Activated CD4-positive, alpha-beta T cell treated with anti-CD3 and anti-CD28 coated beads for 1 hour (primary cell): ENCODE measurements at regions not wholly inside any gene's neighbourhood (a gene's known extent, or its start where the extent isn't known, plus 50 kb on each side); places are given as distances from the start of the nearest gene placed in this dataset.

ENCODE experiments used
- DNase-seq: peaks from one replicate; pipeline ENCODE4 v3.0.0-alpha.2; 2020

DNA sequence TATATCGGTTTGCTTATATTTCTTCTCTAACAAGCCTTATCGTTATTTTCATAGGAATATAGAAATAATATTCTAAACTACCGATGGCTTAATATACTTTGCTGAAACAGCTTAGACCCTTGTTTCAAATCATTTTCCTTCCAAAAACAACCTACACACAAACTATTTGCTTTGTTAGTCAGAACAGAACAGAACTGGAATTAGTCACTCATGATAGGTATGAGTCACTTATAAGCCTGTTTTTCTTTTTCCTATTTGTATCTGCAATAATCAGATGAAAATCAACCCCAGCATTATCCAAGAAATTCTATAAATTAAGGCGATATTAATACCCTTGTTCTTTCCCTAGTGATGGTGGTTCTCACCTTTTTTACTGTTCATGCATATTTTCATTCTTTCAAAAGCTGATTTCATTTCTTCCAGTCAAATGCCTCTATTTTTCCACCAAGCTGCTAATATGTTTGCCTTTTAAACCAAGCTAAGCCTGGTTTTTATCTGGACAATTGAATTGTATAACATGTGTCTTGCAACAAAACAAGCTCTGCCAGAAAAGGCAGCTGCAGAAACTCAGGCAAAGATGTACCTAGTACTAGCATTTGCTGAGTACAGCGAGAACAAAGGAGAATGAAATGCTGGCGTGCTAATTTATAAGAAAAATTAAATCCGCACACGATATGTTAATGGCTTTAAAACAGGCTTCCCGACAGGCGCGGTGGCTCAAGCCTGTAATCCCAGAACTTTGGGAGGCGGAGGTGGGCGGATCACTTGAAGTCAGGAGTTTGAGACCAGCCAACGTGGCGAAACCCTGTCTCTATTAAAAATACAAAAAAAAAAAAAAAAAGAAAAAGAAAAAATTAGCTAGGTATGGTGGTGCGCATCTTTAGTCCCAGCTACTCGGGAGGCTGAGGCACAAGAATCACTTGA, 1418.2 kb downstream of the AACS start:
- DNase-seq = no peak

DNA sequence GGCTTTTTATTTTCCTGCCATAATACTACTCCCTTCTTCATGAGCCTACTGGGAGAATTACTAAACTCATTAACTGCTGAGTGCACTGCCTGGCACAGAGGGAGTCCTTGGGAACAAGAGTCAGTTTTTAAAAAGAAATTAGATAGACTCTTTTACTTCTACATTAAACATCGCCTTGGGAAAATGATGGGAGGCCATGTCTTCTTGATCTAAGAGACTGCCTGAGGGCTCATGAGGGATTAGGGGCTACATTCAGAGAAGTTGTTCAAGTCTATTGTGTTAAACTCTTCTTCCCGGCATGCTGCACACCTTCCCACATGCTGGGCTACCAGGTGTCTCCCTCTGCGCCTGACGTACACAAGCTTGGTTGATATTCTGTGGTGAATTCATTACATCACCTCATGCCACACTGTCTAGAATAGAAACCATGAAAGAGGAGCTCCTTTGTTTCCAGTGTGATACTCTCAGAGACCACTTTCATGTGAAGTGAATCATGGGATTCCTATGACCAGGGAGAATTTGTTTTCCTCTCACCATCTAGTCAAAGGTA, 1422.3 kb downstream of the AACS start:
- no peak for DNase-seq

DNA sequence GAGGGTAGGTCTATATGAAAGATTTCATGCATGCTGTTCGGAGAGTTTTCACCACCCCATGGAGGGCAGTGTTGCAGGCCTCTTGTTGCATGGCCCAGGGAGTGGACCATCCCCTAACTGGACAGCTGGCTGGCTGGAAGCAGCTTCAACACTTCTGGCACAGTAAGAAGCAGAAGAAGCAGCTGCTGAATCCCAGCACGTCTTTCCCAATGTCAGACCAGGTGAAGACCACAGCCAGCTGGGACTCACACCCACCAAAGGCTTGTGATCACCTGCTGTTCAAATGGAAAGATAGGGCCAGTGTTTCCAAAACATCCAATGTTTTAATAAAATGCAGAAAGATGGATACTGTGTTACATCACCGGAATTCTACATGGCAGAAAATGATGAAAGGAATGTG, 1423.6 kb downstream of the AACS start:
- DNase-seq = no peak

DNA sequence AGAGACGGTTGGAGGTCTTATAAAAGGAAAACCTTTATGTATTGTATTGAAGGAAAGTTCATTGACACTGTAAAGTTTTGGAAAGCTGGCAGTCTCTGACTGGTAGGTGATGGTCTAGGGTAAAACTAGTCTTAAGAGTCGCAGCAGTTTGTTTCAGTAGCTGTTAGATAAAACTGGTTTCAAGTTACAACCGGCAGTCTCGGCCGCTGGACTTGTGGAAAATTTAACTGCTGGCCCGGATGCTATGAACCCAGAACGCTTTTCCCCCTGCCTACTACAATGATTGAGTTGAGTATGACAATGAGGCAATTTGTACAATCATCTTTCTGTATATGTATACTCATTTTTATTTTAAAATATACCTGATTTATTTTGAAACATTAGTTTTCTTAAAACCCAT, 1426.9 kb downstream of the AACS start:
- DNase-seq = no peak

DNA sequence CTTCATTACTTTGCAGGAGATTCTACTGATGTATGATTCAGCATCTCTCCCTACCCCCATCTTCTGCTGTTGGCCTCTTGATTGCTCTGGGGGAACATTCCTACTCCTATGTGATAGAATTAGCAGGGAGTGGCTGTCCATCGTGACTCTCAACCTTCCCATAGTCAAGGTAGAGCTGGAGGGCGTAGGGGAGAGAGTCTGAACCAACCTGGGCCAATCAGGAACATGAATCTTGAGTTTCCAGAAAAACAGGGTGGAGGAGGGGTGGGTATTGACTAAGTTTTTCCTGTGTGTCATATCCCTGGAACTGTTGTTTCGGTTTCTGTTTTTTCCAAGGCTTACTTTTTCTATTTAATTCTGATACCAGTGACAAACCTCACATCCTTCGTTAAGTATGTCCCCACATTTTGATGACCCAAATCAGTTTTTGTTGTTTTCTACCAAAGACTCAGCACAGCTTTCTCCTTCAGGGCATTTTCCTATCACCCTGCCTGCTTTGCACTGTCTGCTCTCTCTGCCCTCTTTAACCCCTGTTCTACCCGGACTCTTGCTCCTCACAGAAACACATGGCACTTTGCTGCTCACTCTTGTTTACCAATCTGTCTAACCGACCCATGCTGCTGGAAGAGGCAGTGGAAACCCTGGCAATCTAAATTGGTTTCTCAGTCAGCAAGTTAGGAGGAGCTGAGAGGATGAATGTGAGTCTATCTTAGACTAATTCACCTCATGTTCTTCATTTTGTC, 1428.3 kb downstream of the AACS start:
- DNase-seq = no peak

DNA sequence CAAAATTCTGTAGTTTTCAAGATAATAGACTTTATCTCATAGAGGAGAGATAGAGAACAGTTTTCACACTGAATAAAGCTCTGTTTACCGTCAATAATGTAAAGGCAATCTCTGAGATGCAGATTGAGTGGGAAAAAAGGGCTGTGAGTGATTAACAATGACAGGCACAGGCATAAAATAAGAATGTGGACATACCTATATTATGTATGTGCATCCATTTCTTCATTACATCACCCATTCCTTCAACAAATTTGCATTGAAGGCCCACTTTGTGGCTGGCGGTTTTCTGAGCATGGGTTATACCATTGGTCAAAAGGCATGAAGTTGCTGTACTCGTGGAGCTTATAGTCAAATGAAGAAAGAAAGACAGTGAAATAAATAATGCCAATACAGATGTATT, 1431.0 kb downstream of the AACS start:
- DNase-seq = no peak

DNA sequence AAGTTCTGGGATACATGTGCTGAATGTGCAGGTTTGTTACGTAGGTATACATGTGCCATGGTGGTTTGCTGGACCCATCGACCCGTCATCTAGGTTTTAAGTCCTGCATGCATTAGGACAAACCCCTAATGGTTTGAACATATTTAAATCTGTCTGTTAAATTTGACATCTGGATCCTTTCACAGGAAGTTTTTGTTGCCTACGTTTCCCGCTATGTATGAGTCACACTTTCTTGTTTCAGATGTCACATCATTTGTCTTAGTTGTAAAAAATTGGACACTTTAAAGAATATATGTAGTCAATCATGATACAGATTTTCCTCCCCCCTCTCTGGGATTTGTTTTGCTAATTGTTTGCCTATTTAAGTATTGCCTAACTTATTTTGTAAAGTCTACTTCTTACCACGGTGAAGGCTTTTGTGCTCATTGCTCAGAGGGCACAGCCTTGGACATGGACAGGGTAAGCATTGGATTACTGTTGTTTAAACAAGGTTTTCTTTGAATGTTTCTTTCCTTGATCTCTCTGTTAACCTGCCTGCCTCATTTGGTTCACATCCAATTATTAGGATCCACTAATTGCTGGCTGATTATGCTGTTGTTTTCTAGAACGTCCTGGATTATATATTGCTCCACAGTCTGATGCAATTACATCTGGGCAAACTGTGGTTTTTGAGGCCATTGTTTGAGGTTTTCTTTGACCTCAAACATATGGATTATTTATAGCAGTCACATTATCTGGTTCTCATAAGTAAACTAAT, 1441.4 kb downstream of the AACS start:
- no peak for DNase-seq

DNA sequence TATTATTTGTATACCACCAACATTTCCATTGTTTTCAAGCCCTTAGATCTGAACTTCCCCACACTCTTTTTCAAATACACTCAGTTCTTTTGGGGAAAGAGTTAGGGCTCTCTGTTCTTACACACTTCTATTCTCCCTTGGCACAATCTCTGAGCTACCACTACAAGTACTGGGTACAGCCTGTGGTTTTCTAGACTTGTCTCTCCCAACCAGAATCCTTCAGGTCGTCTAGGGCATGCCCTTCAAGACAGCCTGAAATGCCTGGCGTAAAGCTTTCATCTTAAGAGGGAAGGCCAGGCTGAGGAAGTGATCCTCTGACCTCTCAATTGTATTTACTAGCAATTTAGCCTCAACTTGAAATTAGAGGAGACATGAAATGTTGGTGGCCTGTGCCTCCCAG, 1442.0 kb downstream of the AACS start:
- no peak for DNase-seq

DNA sequence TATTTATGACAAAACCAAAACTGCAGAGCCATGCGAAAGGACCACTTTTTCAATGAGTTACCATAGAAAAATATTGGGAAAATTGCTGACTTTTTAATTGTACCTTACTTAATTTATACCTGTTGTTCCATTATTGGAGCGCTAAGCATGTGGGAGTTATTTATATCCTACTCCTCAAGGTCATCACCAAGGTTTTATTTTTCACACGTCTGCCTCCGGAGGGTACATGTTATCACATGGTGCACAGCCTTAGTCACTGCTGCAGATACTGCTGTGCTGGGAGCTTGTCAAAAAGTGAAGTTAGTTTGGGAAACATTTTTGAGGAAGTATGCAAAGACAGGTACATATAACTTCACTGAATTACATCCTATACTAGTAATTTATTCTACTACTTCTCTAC, 1444.3 kb downstream of the AACS start:
- DNase-seq = no peak

DNA sequence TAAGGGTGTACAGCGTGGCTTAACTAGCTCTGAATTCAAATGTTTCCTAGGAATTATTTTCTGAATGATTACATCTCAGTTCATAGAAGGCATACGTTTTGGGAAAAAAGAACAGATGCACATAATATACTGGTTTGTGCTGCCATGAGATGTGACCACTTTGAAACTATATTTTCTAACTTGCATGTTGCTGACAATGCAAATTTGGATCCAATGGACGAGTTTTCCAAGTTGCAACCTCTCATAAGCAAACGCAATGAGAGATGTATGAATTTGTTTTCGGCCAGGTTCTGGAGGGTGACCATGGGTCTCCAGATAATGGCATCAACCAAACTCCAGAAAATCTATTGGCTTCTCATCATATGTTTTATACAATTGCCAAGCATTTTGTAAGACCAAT, 1445.4 kb downstream of the AACS start:
- DNase-seq = no peak

DNA sequence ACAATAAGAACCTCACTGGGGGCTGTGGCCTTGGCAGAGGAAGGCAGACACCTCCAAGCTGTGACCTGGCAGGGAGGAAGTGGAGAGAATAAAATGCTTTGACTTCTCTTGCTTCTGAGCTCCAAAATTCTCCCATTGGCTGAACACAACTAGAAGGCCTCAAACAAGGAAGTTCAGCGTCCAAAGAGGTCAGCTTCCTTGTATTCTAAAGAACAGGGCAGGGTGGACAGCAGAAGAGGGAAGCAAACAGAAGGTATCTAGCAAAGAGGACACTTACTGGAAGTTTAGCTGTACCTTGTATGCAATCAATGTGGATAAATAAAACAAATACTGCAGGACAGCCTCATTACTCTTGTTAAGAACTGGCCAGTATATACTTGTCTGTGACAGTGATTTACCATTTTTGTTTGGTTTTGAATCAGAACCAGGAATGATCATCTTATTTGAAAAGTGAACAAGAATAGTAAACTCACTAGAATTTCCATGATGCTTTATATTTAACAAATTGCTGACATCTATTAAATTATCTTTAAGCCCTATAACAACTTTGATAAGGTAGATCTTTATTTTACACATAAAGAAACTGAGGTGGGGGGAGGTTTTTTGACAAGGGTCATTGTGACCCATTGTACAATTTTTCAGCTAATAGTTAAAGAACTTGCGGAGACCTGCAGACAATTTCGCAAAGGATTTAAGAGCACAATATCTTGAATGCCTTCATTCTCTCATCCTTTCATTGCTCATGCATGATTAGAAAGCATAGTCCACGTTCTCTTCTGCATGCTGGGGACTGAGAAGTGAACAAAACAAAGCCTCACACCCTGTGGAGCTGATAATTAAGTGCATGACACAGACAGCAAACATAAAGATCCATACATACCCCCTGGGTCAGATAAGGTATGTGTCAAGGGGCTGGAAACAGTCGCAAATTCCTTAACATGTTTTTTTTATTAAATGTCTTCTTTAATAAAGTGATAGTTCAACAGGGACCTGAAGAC, 1448.0 kb downstream of the AACS start:
- no peak for DNase-seq

DNA sequence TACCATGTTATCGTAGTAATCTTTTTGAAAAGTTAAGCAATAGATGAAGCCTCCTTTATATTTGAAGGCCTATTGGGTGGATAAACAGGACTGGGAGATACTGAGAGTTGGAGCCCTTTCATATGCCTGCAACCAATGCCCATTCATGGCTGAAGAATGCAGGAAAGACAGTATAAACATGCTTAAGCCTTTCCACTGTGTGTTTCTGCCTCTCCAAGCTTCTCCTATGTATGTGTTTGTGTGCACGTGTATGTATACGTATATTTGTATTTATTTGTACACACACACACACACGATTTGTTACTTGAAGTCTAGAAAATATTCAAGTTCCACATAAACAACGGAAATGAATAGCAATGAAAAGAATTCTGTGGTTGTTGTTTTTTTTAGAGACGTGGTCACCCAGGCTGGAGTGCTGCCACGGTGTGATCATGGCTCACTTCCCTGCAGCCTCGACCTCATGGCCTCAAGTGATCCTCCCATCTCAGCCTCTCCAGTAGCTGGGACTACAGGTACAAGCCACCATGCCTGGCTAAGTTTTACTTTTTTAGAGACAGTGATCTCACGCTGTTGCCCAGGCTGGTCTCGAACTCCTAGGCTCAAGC, 1453.5 kb downstream of the AACS start:
- DNase-seq = no peak

DNA sequence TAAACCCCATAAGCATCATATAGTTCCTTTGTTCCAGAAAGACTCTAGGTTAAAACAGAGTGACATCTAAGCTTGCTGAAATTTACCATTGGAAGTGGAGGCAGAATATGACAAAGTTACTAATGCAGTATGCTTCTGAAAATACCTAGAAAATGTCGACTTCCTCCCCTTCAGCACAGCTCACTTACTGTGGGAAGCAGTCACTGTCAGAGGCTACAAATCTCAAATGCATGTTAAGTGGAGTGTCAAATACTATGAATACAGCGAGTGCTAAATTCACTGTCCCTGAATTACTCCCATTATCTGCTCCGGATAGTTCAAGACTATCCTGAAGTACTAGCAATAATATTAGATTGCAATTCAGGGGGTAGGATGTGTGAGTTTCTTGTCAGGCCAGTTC, 1454.6 kb downstream of the AACS start:
- no peak for DNase-seq

DNA sequence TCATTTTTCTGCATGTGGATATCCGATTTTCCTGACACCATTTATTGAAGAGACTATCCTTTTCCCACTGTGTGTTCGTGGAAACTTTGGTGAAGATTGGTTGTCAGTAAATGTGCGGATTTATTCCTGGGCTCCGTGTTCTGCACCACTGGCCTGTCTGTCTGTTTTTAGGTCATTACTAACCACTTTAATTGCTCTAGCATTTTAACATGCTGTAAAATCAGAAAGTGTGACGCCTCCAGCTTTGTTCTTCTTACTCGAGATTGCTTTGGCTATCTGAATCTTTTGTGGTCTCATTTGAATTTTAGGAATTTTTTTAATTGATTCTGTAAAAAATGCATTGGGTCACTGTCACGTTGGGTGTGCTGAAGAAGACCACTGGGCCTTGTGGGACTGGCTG, 1458.7 kb downstream of the AACS start:
- no peak for DNase-seq

DNA sequence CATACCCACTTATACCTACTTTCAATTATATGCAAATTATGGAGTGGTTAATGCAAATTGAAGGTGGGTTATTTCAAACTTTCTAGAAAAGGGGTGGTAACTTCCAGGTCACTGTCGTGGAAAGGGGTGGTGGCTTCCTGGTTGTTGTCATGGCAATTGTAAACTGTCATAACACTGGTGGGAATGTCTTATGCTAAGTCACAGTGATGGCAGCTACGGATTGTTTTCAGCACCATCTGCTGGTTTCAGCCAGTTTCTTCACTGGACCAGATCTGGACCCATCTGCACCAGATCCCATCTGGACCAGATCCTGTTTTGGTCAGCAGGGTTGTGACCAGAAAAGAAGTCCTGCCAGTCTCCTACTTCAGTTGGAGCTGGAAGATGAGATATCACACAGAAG, 1469.3 kb downstream of the AACS start:
- DNase-seq = no peak

DNA sequence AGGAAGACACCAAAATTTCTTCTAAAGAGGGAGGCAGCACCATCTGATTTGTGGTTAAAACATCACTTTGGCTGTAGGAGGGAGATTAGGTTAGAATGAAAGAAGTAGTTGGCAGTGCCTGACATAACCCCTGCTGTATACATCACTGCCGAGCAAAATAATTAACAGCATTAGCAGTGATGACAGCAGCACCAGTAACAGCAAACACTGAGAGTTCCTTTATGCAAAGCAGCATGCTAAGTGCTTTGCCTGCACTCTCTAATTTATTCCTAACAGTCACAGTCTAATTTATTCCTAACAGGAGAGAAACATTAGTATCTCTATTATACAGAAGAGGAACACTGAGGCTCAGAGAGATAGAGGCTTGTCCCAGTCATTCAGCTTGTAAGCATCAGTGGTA, 1469.7 kb downstream of the AACS start:
- DNase-seq = no peak

DNA sequence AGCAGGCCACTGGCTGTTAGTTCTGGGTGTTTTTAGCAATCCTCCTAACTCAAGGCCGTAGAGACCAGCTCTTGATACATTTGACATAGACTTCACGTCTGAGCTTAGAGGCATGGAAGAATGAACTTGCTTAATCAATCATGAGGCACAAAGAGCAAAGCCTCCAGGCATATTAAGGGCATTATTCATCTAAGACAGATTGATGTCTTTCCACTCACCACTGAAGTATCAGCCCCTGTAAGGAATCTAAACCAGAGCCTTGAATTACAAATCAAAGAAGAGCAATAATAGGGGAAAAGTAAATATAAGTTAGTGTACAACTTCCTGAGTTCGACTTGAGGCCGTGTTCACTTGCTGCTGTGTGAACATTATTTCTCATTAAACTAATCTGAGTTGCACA, 1470.7 kb downstream of the AACS start:
- no peak for DNase-seq

DNA sequence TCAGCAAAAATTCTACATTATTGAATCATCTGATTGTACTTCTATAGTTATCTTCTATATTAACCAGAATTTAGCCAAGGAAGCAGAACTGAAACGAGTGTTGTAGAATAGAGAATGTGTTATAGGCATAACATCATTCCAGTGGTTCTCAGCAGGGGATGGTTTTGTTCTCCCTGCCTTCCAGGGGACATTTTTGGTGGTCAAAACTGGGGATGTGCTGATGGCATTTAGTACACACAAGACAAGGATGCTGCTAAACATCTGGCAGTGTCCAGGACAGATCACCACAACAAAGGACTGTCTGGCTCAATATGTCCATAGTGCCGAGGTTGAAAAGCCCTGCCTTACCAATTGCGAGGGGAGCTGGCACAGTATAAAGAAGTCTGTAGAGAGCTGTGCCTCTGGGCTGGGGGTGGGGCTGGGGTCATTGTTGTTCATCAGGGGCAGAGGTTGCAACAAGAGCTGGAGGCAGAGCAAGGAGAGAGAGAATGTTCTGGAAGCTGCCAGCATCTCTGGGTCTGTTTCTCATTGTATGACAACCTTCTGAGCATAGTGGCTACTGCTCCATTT, 1472.8 kb downstream of the AACS start:
- no peak for DNase-seq

DNA sequence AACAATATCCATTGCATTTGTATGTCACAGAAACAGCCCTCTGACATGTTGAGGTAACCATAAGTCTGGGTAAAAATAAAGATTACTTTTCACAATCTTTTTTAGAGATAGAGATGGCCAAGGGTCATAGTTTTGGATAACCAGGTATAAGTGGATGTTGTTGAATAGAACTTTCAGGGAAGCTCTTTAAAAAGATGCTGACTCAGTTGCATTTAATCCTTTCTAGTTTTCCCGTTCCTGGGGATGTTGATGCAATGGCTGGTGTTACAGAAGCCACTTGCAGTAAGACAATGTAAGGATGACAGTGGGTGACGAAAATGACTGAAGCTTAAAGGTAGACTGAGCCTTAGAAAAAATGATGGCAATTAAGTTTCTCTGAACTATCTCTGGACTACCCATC, 1473.7 kb downstream of the AACS start:
- DNase-seq = no peak

DNA sequence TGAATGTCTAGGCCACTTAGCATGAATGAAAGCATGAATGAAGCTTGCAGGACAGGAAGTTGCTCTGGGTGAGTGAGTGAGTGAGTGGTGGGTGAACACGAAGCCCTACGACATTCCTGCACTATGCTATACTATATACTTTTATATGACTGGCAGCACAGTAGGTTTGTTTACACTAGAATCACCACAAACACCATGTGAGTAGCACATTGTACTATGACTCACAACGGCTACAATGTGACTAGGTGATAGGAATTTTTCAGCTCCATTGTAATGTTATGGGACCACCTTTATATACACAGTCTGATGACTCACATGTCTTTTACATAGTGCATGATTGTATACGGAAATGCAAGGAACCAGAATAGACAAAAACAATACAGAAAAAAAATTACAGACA, 1480.2 kb downstream of the AACS start:
- DNase-seq = no peak

DNA sequence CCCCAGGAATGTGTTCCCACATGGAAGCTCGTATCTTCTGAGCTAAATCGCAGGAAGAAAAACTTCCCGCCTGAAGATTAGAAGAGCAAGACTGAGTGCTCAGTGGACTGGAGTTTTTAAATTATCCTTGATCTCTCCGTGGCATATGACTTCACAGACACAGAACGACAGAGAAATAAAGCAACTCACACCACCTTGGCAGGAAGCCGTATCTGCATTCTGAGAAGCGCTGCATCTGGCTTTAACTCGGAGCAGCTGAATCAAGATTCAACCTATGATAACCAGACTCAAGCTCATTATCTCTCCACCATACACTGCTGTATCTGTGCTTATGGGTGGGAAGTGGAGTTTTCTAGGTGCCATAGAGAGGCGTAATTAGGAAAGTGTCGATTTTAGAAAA, 1482.7 kb downstream of the AACS start:
- DNase-seq = no peak
